ENCODE measurements at regions not wholly inside any gene's neighbourhood (a gene's known extent, or its start where the extent isn't known, plus 50 kb on each side); places are given as distances from the start of the nearest gene placed in this dataset.
"Not testable (repeated sequence)": the region's sequence is repeated elsewhere in the genome, so short reads cannot be mapped to it uniquely, and the experiment has no call there.

DNA sequence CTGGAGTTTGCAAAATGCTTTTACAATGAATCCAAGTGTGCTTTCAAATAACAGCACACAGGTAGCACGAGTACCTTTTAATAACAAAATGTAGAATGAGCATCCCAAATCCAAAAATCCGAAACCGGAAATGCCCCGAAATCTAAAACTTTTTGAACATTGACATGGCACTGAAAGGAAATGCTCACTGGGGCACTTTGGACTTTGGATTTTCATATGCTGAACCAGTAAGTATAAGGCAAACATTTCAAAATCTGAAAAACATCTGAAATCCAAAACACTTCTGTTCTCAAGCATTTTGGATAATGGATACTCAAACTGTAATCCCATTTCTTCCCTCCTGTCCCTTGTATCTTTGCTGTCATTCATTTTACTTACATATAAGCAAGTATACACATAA lies 50.1 kb downstream of the GCNT4 start:
- intact Hi-C loops (cut with DNase I): no loop called here
- no peak for DNase-seq

DNA sequence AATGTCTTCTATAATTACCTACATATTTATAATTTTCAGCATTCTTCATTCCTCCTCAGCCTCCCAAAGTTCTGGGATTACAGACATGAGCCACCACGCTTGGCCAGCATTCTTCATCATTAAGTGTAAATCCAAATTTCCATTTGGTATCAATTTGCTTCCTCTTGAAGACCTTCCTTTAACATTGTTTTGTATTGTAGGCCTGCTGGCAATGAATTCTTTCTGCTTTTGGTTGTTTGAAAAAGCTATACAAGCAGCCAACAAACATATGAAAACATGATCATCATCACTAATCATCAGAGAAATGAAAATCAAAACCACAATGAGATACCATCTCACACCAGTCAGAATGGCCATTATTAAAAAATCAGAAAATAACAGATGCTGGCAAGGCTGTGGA lies 56.4 kb downstream of the GCNT4 start:
- intact Hi-C loops (cut with DNase I): no loop called here
- DNase-seq: no peak

DNA sequence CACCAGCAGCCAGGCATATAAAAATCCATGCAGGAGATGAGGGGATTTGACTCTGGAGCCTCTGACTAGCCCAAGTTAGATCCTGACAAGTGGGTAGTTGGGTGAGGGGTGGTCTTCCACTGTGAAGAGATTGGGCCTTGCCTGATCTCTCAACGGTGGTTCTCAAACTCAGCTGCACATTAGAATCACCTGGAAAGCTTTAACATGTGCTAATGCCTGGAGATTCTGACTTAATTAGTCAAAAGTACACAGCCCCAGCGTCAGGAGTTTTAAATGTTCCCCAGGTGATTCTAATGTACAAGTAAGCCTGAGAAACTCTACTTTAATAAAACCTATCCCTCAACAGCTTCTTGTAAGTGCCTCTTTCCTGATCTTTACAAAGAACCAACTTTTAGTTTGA lies 57.5 kb downstream of the GCNT4 start:
- no peak for DNase-seq
- intact Hi-C loops (cut with DNase I): no loop called here

DNA sequence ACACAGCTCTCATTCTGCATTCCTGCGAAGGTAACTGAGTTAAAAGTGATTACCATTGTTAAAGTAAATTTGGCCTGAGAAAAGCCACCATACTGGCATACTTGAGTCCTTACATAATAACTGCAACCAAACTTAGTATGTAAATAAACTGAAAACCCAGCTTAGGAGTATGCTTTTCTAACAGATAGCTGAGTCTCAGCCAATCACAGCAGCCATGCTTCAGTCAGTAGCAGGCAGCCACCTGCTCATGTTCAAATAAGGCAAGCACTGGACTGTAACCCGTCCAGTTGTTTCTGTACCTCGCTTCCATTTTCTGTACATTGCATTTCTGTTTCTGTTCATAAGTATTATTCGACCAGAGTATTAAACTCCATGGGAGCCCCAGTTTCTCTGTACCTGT lies 58.6 kb downstream of the GCNT4 start:
- intact Hi-C loops (cut with DNase I): no loop called here
- DNase-seq: no peak

DNA sequence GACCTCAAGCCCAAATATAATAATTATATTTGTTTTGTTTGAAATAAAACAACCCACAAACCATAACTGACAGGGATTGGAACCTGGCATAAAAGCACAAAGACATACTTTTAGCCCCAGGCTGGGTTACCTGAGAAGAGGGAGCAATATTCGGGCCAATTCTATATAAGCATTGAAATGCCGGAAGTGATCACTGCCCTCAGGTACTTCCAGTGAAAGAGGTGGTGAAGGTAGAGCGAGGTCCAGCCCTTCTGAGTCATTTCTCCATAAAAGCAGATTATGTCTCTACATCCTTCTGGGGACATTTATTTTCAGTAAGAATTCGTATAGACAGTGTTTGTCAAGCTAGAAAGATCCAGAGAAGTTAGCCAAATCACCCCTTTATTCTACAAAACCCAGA lies 59.6 kb downstream of the GCNT4 start:
- no peak for DNase-seq
- intact Hi-C loops (cut with DNase I): no loop called here

DNA sequence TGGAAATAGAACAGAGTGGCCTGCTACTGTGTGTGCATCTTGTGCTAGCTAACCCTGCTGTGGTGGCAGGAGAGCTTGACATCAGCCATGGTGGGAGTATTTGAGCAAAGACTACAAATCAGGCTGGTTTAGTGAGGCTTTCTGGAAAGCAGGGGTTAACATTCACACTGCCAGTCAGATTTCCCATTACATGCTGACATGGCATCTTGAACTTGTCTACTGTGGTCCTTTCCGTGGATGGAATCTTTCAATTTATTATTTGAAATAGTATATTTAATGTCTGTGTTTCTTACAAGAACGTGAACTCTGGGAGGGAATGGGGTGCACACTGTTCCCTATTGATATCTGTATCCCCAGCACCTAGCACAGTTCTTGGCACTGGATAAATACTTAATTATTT lies 60.8 kb downstream of the GCNT4 start:
- DNase-seq: no peak
- intact Hi-C loops (cut with DNase I): no loop called here

DNA sequence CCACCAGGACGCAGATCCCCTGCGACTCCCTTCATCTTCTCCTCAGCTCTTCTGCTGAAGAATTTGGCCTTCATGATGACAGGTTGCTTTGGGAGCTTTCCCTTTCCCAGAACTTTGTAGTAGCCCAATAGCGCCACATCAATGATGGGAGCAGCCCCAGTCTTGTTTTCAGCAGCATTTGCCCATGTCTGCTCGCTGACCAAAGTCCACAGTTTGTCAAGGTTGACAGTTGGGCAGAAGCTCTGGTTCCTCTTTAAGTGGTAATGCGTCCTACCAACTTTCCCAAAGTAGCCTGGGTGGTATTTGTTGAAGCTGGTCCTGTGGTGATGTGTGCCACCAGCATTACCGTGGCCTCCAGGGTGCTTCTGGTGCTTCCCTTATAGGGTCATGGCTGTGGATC lies 62.2 kb downstream of the GCNT4 start:
- DNase-seq: no peak
- intact Hi-C loops (cut with DNase I): no loop called here

DNA sequence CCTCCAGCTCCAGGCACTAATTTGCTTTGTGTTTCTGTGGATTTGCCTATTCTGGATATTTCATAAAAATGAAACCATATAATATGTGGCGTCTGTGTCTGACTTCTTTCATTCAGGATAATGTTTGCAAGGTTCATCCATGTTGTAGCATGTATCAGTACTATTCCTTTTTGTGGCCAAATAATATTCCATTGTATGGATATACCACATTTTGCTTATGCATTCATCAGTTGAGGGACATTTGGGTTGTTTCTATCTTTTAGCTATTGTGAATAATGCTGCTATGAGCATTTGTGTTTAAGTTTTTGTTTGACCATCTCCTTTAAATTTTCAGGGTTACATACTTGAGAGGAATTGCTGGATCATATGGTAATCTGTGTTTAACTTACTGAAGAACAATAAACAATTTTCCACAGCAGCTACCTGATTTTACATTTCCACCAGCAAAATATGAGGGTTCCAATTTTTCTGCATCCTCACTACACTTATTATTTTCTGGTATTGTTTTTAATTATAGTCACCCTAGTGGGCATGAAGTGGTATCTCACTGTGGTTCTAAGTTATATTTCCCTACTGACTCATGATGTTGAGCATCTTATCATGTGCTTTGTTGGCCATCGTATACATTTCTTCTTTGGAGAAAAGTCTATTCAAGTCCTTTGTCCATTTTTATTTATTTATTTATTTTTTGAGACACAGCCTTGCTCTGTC lies 63.9 kb downstream of the GCNT4 start:
- intact Hi-C loops (cut with DNase I): no loop called here
- DNase-seq: no peak

DNA sequence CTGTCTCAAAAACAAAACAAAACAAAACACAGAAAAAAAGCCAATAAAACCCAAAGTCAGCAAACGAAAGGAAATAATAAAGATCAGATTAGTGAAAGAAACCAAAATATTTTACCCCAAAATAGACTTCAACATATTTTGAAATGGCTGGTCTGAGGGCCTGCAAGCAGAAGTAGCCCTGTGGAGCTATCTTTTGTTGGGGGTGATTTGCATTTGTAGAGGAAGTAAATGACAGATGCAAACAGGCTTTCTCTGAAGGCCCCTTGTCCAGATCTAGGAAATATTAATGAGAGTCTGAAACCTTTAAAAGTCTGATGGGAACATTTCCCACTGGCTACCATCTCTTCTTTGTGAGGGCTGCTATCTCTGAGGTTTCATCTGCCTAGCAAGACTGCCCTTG lies 74.0 kb downstream of the GCNT4 start:
- intact Hi-C loops (cut with DNase I): no loop called here
- DNase-seq: no peak

DNA sequence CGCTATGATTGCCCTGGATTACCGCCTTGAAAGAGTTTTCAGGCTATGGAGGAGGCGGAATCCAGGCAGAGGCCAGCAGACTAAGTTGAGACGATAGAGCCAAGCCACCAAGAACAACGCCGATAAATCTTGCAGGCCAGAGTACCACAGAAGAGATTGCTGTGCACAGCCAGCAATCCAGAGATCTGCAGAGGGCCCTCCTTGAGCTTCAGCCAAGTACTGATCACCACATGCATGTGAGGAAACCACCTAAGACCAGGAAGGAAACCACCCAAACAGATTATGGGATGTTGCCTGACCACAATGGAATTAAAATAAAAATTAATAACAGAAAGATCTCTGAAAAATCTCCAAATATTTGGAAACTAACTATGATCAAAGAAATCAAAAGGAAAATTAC lies 74.9 kb downstream of the GCNT4 start:
- intact Hi-C loops (cut with DNase I): no loop called here
- DNase-seq: no peak

DNA sequence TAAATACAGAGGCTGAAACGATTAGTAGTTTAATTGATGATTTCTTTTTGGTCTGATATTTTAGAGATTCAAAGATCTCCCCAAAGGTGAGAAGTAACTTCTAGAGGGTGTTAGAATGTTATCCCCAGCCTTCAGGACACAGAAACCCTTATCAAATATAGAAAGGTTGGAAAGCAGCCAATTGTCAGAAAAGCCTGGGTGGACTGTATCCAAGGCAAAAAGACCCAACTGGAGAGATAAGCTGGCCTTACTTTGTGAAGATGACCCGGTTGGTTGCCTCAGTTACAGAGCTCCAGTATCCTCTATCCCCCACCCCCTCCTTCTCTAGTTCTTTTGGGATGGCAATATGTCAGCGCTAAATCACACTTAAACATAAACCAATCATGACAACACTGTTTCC lies 75.7 kb downstream of the GCNT4 start:
- no peak for DNase-seq
- intact Hi-C loops (cut with DNase I): no loop called here

DNA sequence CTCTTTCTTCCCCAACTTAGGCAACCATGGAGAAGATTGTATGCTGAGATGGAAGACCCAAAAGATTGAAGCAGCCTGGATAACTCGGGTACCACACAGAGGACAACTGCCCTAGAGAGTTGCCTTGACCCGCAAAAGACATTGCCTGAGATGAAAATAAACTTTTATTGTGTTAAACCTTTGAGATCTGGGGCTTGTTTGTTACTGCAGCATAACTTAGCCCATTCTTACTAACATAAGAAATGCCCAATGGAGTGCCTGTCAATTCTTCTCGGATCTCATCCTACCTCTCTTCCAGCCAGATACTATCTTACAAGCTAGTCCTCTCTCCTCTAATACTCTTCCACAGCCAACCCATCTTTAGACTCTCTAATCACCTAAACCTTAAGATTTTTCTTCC lies 76.8 kb downstream of the GCNT4 start:
- intact Hi-C loops (cut with DNase I): no loop called here
- DNase-seq: no peak

DNA sequence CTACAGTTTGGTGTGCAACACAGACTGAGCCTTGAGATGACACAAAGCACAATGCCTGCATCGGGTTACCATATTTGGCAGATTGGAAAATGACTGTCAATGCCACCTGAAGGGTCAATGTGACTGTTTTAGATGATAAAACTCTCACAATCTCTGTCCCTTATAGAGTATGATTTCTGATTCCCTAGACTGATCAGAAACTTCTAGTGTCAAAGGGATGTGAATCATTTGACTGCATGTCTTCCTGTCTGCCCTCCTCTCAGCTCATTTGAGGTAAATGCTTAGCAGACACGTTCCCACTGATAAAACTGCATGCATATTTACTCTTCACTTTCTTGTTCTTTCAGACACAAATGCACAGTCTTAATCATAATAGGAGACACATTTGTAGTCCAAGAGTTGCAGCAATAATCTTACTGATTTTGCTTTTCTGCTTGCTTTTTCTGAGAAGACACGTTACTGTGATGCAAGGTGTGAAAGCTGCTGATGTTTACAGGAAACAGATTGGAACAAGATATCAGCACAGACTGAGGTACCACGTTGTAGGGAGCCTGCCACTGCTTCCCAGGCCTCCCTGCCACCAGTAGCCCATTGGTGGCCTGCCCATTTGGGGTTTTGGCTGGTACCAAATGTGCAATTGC lies 77.8 kb downstream of the GCNT4 start:
- DNase-seq: no peak
- intact Hi-C loops (cut with DNase I): no loop called here

DNA sequence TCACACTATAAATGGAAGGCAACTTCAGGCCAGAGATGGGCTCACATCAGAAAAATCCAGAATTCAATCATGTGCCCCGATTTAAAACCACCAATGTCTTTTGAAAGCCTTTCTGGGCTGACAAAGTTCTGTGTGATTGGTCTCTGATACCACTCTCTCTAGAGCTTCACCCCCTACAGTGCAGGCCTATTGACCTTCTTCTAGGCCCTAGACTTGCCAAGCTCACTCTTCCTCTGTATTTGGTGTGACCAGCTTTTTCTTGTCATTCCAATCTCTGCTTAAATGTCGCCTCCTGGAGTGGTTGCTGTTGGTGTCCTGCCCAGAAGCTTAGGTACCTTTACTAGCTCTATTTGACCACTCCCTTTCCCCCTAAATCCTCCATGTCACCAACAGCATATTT lies 78.7 kb downstream of the GCNT4 start:
- DNase-seq: no peak
- intact Hi-C loops (cut with DNase I): no loop called here

DNA sequence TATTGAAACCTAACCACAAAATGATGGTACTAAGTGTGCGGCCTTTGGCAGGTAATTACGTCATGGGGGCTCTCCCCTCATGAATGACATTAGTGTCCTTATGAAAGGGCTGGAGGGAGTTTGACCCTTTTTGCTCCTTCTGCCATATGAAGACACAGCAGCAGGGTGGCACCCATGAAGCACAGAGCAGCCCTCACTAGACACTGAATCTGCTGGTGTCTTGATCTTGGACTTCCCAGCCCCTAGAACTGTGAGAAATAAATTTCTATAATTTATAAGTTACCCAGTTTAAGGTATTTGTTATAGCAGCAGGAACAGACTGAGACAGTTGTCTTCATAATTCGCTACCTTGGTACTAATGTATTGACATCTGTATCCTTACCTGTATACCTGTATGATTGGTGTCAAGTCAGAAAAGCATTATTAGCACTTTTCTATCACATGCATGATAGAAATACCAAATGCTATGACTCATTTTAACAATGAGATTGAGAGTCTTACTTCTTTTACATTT lies 80.4 kb downstream of the GCNT4 start:
- intact Hi-C loops (cut with DNase I): no loop called here
- DNase-seq: no peak

DNA sequence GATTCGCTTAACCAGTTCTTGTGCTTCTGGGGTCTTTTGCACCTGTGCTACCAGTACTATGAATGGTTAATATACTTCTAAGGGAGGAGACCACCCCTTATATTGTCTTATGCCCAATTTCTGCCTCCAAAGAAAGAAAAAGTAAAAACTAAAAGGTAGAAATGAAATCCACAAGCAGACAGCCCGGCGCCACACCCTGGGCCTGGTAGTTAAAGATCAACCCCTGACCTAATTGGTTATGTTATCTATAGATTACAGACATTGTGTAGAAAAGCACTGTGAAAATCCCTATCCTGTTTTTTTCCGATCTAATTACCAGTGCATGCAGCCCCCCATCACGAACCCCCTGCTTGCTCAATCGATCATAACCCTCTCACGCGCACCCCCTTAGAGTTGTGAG lies 81.5 kb downstream of the GCNT4 start:
- DNase-seq; intact Hi-C loops (cut with DNase I): not testable (repeated sequence)

DNA sequence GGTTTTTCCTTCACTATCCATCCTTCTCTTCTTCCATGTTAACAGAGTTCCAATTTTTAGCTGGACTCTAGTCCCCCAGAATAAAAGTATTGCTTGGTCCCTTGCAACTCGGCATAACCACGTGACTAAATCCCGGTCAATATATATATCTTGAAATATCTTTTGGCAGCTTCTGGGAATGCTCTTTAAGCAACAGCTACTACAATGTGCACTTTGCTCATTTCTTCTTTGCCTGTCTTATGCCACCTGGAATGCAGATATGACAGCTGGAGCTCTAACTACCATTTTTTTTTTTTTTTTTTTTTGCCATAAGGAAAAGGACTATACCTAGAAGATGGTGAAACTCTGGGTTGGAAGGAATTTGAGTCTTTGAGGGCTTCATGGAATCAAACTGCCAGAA lies 82.6 kb downstream of the GCNT4 start:
- no peak for DNase-seq
- intact Hi-C loops (cut with DNase I): no loop called here

DNA sequence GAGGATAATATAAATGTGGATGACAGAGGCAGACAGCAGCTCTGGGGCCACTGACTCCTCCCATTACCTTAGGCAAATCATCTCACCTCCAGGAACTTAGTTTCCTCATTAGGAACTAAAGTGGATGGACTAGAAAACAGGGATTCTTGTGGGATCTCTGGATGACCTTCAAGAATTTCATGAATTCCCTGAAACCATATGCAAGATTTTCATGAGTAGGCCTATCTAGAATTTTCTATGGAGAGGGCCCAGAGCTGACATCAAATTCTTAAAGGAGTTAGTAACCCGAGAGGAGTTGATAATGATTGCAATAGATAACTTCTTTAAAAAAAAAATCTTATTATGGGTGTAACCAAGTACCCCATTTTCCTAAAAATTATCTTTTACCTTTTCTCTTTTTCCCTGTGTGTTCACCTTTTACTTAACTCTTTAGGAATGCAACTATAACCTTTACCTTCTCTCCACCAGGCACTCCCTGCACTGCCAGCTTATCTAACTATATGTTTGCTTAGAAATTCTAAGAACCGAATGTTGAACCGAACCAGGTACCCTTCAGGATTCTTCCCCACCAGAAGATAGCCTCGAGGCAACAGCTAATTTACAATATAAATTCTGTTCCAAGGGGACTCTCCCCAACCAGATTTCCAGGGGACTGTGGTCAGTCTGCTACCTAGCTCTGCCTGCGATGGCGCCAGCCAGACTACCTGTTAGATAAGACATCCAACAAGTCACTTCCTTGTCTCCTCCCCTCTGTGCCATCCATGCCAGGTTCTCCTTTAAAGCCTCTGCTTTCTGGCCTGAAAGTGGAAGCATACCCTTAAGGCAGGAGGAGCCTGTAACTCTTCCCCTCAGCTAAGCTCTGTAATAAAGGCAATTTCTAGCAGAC lies 86.0 kb downstream of the GCNT4 start:
- no peak for DNase-seq
- intact Hi-C loops (cut with DNase I): no loop called here

DNA sequence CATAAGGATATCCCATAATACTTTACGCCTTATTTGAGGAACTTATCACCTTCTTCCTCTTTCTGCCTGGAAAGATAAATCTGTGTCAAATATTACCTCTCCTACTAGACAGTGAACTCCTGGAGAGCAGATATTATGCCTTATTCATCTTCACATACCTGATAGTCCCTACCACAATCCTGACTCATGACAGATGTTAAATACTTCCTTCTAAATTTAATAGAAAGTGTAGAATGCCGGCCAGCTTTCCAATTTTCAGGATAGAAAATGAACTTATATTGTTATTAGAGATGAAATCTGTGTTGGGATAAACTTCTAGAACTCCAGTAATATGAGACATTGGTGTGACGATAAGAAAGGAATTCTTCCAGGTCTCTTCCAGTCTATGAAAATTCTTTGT lies 89.0 kb downstream of the GCNT4 start:
- DNase-seq: no peak
- intact Hi-C loops (cut with DNase I): no loop called here

DNA sequence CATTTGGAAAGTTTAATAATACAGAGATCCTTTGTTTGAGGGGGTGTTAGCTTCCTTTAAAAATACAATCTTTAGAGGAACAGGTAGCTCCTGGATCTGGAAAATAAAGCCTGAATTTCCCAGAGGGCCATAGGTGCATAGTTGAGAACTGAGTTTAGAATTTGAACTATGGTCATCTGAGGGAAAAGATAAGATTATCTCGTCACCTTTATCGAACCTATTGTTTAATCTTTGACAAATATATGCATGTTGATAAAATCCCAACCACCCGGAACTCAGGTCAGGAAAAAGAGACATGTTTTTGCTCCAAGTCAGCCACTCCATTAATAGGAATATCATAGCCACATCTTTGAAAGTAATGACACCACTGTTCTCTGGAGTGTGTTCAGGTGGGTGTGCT lies 91.7 kb upstream of the FAM169A start:
- intact Hi-C loops (cut with DNase I): no loop called here

More for the DNA sequence above, 91.7 kb upstream of the FAM169A start:
- no peak for DNase-seq

Data from head of caudate nucleus (tissue), 42 donors.